ENCODE measurements at regions not wholly inside any gene's neighbourhood (a gene's known extent, or its start where the extent isn't known, plus 50 kb on each side); places are given as distances from the start of the nearest gene placed in this dataset.
"Not testable (repeated sequence)": the region's sequence is repeated elsewhere in the genome, so short reads cannot be mapped to it uniquely, and the experiment has no call there.

- DNase-seq (ENCODE audit: low spot score) = no peak
Observed at GRCh38 chr3:153029350-153029749, 132.7 kb upstream of the RAP2B start.

GRCh38 chr3:153032891-153033290 is 129.1 kb upstream of the RAP2B start:
- no peak for DNase-seq (ENCODE audit: low spot score)

- DNase-seq (ENCODE audit: low spot score) = no peak
Observed at GRCh38 chr3:153036846-153037245, 125.2 kb upstream of the RAP2B start.

GRCh38 chr3:153038367-153038766 is 123.7 kb upstream of the RAP2B start:
- no peak for DNase-seq (ENCODE audit: low spot score)

- no peak for DNase-seq (ENCODE audit: low spot score)
Observed at GRCh38 chr3:153038779-153039178, 123.2 kb upstream of the RAP2B start.

- no peak for DNase-seq (ENCODE audit: low spot score)
Observed at GRCh38 chr3:153041181-153041580, 120.8 kb upstream of the RAP2B start.

GRCh38 chr3:153042088-153042487 is 119.9 kb upstream of the RAP2B start:
- no peak for DNase-seq (ENCODE audit: low spot score)

- peak; percentile 56 for DNase-seq (ENCODE audit: low spot score)
Observed at GRCh38 chr3:153043729-153044328, 118.2 kb upstream of the RAP2B start.

- no peak for DNase-seq (ENCODE audit: low spot score)
Observed at GRCh38 chr3:153045150-153045549, 116.9 kb upstream of the RAP2B start.

GRCh38 chr3:153050978-153051377 is 111.0 kb upstream of the RAP2B start:
- DNase-seq (ENCODE audit: low spot score) = no peak

GRCh38 chr3:153051427-153052095 is 110.5 kb upstream of the RAP2B start:
- DNase-seq (ENCODE audit: low spot score) = peak; percentile 76

- peak; percentile 75 for DNase-seq (ENCODE audit: low spot score)
Observed at GRCh38 chr3:153052096-153052460, 109.9 kb upstream of the RAP2B start.

- no peak for DNase-seq (ENCODE audit: low spot score)
Observed at GRCh38 chr3:153055217-153055616, 106.8 kb upstream of the RAP2B start.

- no peak for DNase-seq (ENCODE audit: low spot score)
Observed at GRCh38 chr3:153055779-153056178, 106.2 kb upstream of the RAP2B start.

- DNase-seq (ENCODE audit: low spot score) = not testable (repeated sequence)
Observed at GRCh38 chr3:153058031-153058688, 103.9 kb upstream of the RAP2B start.

GRCh38 chr3:153060346-153060745 is 101.7 kb upstream of the RAP2B start:
- DNase-seq (ENCODE audit: low spot score) = no peak

GRCh38 chr3:153061938-153062528 is 100.0 kb upstream of the RAP2B start:
- DNase-seq (ENCODE audit: low spot score) = no peak

- DNase-seq (ENCODE audit: low spot score) = no peak
Observed at GRCh38 chr3:153063337-153063736, 98.7 kb upstream of the RAP2B start.

GRCh38 chr3:153066983-153067382 is 95.0 kb upstream of the RAP2B start:
- no peak for DNase-seq (ENCODE audit: low spot score)

GRCh38 chr3:153069598-153070510 is 92.2 kb upstream of the RAP2B start:
- DNase-seq (ENCODE audit: low spot score) = peak; percentile 56

GRCh38 chr3:153070511-153070868 is 91.5 kb upstream of the RAP2B start:
- no peak for DNase-seq (ENCODE audit: low spot score)

- no peak for DNase-seq (ENCODE audit: low spot score)
Observed at GRCh38 chr3:153072382-153072781, 89.6 kb upstream of the RAP2B start.
